KMS-11 (cell line): ENCODE measurements at regions not wholly inside any gene's neighbourhood (a gene's known extent, or its start where the extent isn't known, plus 50 kb on each side); places are given as distances from the start of the nearest gene placed in this dataset.

ENCODE experiments used
- H2AFZ ChIP-seq: fragments of 200-600 bp; sonication (generic); 2 replicates; pipeline ENCODE4 v1.6.1; 2016; ENCODE audit warnings: antibody characterized with exemption, mixed run types, low read depth
- H3K27ac ChIP-seq: fragments of 200-600 bp; sonication (generic); 2 replicates; pipeline ENCODE4 v1.6.1; 2016; ENCODE audit warnings: mild to moderate bottlenecking, mixed run types
- H3K27me3 ChIP-seq: fragments of 200-600 bp; sonication (generic); 2 replicates; pipeline ENCODE4 v1.6.1; 2017; ENCODE audit warnings: mild to moderate bottlenecking, low read depth, mixed run types, moderate library complexity; ENCODE audit not compliant: insufficient read depth
- H3K36me3 ChIP-seq: fragments of 200-600 bp; sonication (generic); 2 replicates; pipeline ENCODE4 v1.6.1; 2017; ENCODE audit warnings: mild to moderate bottlenecking, mixed run types; ENCODE audit not compliant: insufficient read depth
- H3K4me1 ChIP-seq: fragments of 200-600 bp; sonication (generic); 2 replicates; pipeline ENCODE4 v1.6.1; 2016; ENCODE audit warnings: mild to moderate bottlenecking, low read depth, mixed run types; ENCODE audit not compliant: poor library complexity, severe bottlenecking
- H3K4me2 ChIP-seq: fragments of 200-600 bp; sonication (generic); 2 replicates; pipeline ENCODE4 v1.7.0; 2016; ENCODE audit warnings: mild to moderate bottlenecking, mixed run types
- H3K4me3 ChIP-seq: fragments of 200-600 bp; sonication (generic); IDR thresholded peaks from 2 replicates; pipeline ENCODE4 v1.6.1; 2017; ENCODE audit warnings: low read depth, low read length, mixed read lengths; ENCODE audit not compliant: insufficient read depth
- H3K79me2 ChIP-seq: fragments of 200-600 bp; sonication (generic); 2 replicates; pipeline ENCODE4 v1.6.1; 2016; ENCODE audit warnings: low read depth, mixed run types; ENCODE audit not compliant: insufficient read depth
- H3K9ac ChIP-seq: fragments of 200-600 bp; sonication (generic); 2 replicates; pipeline ENCODE4 v1.6.1; 2016; ENCODE audit warnings: mild to moderate bottlenecking, mixed run types
- H4K20me1 ChIP-seq: fragments of 200-600 bp; sonication (generic); 2 replicates; pipeline ENCODE4 v1.6.1; 2016; ENCODE audit warnings: mild to moderate bottlenecking, mixed run types; ENCODE audit not compliant: insufficient read depth
- TF ChIP-seq, protein P1 (sequence below): fragments of 200-600 bp; sonication (generic); conservative IDR thresholded peaks from 2 replicates; pipeline ENCODE4 v1.6.1; 2017; ENCODE audit warnings: low read depth, mild to moderate bottlenecking, antibody characterized with exemption, low read length, moderate library complexity, mixed read lengths

- Histone ChIP-seq H3K27me3 (no peaks in the 10 kb centered on the region), H3K36me3 (no peaks in the 10 kb centered on the region), H3K79me2 (no peaks in the 10 kb centered on the region), H3K4me3 (no peak overlapping the region), H2AFZ (no peak overlapping the region), H3K4me2 (no peak overlapping the region), H4K20me1 (no peaks in the 10 kb centered on the region), H3K27ac (no peak overlapping the region), H3K9ac (no peak overlapping the region), H3K4me1 (no peaks in the 10 kb centered on the region)
- TF ChIP-seq, protein P1, sequence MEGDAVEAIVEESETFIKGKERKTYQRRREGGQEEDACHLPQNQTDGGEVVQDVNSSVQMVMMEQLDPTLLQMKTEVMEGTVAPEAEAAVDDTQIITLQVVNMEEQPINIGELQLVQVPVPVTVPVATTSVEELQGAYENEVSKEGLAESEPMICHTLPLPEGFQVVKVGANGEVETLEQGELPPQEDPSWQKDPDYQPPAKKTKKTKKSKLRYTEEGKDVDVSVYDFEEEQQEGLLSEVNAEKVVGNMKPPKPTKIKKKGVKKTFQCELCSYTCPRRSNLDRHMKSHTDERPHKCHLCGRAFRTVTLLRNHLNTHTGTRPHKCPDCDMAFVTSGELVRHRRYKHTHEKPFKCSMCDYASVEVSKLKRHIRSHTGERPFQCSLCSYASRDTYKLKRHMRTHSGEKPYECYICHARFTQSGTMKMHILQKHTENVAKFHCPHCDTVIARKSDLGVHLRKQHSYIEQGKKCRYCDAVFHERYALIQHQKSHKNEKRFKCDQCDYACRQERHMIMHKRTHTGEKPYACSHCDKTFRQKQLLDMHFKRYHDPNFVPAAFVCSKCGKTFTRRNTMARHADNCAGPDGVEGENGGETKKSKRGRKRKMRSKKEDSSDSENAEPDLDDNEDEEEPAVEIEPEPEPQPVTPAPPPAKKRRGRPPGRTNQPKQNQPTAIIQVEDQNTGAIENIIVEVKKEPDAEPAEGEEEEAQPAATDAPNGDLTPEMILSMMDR, result no peak
Observed at GRCh38 chr9:19975499-19975898, 186.7 kb upstream of the SLC24A2 start.

GRCh38 chr9:19969721-19970120 is 180.9 kb upstream of the SLC24A2 start:
- no peak overlapping the region for H3K27ac ChIP-seq
- H3K27me3 ChIP-seq, result no peaks in the 10 kb centered on the region
- no peak overlapping the region for H2AFZ ChIP-seq
- H3K4me2 ChIP-seq, result no peak overlapping the region
- no peaks in the 10 kb centered on the region for H3K4me1 ChIP-seq
- no peak overlapping the region for H3K9ac ChIP-seq
- TF ChIP-seq, protein P1, result no peak
- H4K20me1 ChIP-seq, result no peaks in the 10 kb centered on the region
- H3K4me3 ChIP-seq, result no peak overlapping the region
- no peaks in the 10 kb centered on the region for H3K36me3 ChIP-seq
- no peaks in the 10 kb centered on the region for H3K79me2 ChIP-seq

DNA sequence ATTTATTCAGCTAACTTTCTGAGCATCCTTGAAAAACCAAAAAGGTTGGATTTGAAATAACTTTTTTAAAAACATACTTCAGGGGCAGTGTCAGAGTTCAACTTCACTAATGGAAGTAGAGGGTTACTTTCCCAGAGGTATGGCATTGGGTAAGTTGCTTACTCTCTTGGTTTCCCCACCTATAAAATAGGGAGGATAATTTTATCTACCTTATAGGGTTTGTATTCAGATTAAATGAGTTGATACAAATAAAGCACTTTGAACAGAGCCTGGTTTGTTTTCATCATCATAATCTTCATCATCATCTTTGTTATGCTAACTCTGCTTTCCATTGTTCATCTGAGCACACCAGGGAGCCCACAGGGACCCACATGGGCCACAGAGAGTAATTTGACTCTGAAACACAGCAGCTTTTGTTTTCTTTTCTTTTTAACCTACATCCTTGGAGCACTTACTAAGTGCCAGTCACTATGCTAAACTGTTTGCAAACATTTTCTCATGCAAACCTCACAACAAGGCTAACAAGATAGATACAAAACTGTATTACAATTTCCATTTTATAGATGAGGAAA is 179.1 kb upstream of the SLC24A2 start:
- no peaks in the 10 kb centered on the region for H3K4me1 ChIP-seq
- H3K27ac ChIP-seq, result no peak overlapping the region
- H3K4me3 ChIP-seq, result no peak overlapping the region
- H4K20me1 ChIP-seq, result no peaks in the 10 kb centered on the region
- no peaks in the 10 kb centered on the region for H3K79me2 ChIP-seq
- H3K9ac ChIP-seq, result no peak overlapping the region
- no peaks in the 10 kb centered on the region for H3K27me3 ChIP-seq
- TF ChIP-seq, protein P1, result no peak
- no peaks in the 10 kb centered on the region for H3K36me3 ChIP-seq
- no peak overlapping the region for H3K4me2 ChIP-seq
- H2AFZ ChIP-seq, result no peak overlapping the region

- no peaks in the 10 kb centered on the region for H3K79me2 ChIP-seq
- no peaks in the 10 kb centered on the region for H3K4me1 ChIP-seq
- no peak overlapping the region for H3K27ac ChIP-seq
- no peak overlapping the region for H3K9ac ChIP-seq
- no peak overlapping the region for H3K4me2 ChIP-seq
- H2AFZ ChIP-seq, result no peak overlapping the region
- H4K20me1 ChIP-seq, result no peaks in the 10 kb centered on the region
- no peak overlapping the region for H3K4me3 ChIP-seq
- TF ChIP-seq, protein P1, result no peak
- no peaks in the 10 kb centered on the region for H3K27me3 ChIP-seq
- H3K36me3 ChIP-seq, result no peaks in the 10 kb centered on the region
Observed at GRCh38 chr9:19967216-19967887, 178.5 kb upstream of the SLC24A2 start.
